PC-3 (cell line): ENCODE measurements at regions not wholly inside any gene's neighbourhood (a gene's known extent, or its start where the extent isn't known, plus 50 kb on each side); places are given as distances from the start of the nearest gene placed in this dataset.

ENCODE experiments used
- CTCF ChIP-seq: fragments of 300-600 bp; sonication (generic); conservative IDR thresholded peaks from 2 replicates; pipeline ENCODE4 v1.5.1; 2017; ENCODE audit warnings: antibody characterized with exemption, low read depth, mild to moderate bottlenecking, low read length
- EZH2phosphoT487 ChIP-seq: fragments of 300-600 bp; sonication (generic); IDR thresholded peaks from 2 replicates; pipeline ENCODE4 v1.6.1; 2018; ENCODE audit warnings: mild to moderate bottlenecking, antibody characterized with exemption, low read length, borderline replicate concordance

GRCh38 chr5:85462957-85463356 is 1078.3 kb upstream of the EDIL3 start:
- TF ChIP-seq CTCF (no peak), EZH2phosphoT487 (no peak)
